Kidney epithelial cell (primary cell): ENCODE measurements at regions not wholly inside any gene's neighbourhood (a gene's known extent, or its start where the extent isn't known, plus 50 kb on each side); places are given as distances from the start of the nearest gene placed in this dataset.

Source experiments
- DNase-seq: peaks from one replicate; pipeline ENCODE4 v3.0.0-alpha.2; 2010; ENCODE audit warnings: low read depth
- H3K27me3 ChIP-seq: 2 replicates; pipeline ENCODE4 v1.6.0; 2011; ENCODE audit warnings: low read length; ENCODE audit not compliant: control insufficient read depth, insufficient read depth
- H3K36me3 ChIP-seq: 2 replicates; pipeline ENCODE4 v1.5.1; 2011; ENCODE audit warnings: low read length; ENCODE audit not compliant: control insufficient read depth, insufficient read depth
- H3K4me3 ChIP-seq: 2 replicates; pipeline ENCODE4 v1.5.1; 2011; ENCODE audit warnings: low read depth, mild to moderate bottlenecking, control low read depth, low read length
- CTCF ChIP-seq: IDR thresholded peaks from 2 replicates; pipeline ENCODE4 v1.5.1; 2011; ENCODE audit warnings: mild to moderate bottlenecking, moderate library complexity, low read length, control low read depth, inconsistent platforms; ENCODE audit not compliant: insufficient read depth, poor library complexity, severe bottlenecking

GRCh38 chr16:5903153-5903552 lies 805.6 kb upstream of the EEF2KMT start:
- no peak overlapping the region for H3K4me3 ChIP-seq
- no peaks in the 10 kb centered on the region for H3K27me3 ChIP-seq
- no peak for TF ChIP-seq CTCF
- no peak for DNase-seq
- no peaks in the 10 kb centered on the region for H3K36me3 ChIP-seq

GRCh38 chr16:5900046-5900445 lies 802.5 kb upstream of the EEF2KMT start:
- no peak overlapping the region for H3K4me3 ChIP-seq
- H3K27me3 ChIP-seq = no peaks in the 10 kb centered on the region
- no peak for DNase-seq
- no peaks in the 10 kb centered on the region for H3K36me3 ChIP-seq
- no peak for TF ChIP-seq CTCF

GRCh38 chr16:5895976-5896375 lies 798.4 kb upstream of the EEF2KMT start:
- H3K27me3 ChIP-seq = no peaks in the 10 kb centered on the region
- DNase-seq = no peak
- H3K36me3 ChIP-seq = no peaks in the 10 kb centered on the region
- H3K4me3 ChIP-seq = no peak overlapping the region
- TF ChIP-seq CTCF = no peak

GRCh38 chr16:5895137-5895536 lies 797.5 kb upstream of the EEF2KMT start:
- H3K4me3 ChIP-seq = no peak overlapping the region
- H3K27me3 ChIP-seq = no peaks in the 10 kb centered on the region
- H3K36me3 ChIP-seq = no peaks in the 10 kb centered on the region
- no peak for TF ChIP-seq CTCF
- DNase-seq = no peak

GRCh38 chr16:5891296-5891695 lies 793.7 kb upstream of the EEF2KMT start:
- DNase-seq = no peak
- TF ChIP-seq CTCF = no peak
- Histone ChIP-seq H3K36me3 (no peaks in the 10 kb centered on the region), H3K4me3 (no peak overlapping the region), H3K27me3 (no peaks in the 10 kb centered on the region)

GRCh38 chr16:5885521-5885920 lies 787.9 kb upstream of the EEF2KMT start:
- Histone ChIP-seq H3K36me3 (no peaks in the 10 kb centered on the region), H3K4me3 (no peak overlapping the region), H3K27me3 (no peaks in the 10 kb centered on the region)
- no peak for TF ChIP-seq CTCF
- DNase-seq = no peak
